ENCODE measurements at regions not wholly inside any gene's neighbourhood (a gene's known extent, or its start where the extent isn't known, plus 50 kb on each side); places are given as distances from the start of the nearest gene placed in this dataset.
"Not testable (repeated sequence)": the region's sequence is repeated elsewhere in the genome, so short reads cannot be mapped to it uniquely, and the experiment has no call there.

GRCh38 chr20:58572428-58572763, 57.2 kb upstream of the APCDD1L start:
- TF ChIP-seq CTCF, POLR2A (IDR thresholded peaks at IDR 0.05): not testable (repeated sequence)

Measured in lower leg skin (tissue), 3 donors.